ENCODE measurements at regions not wholly inside any gene's neighbourhood (a gene's known extent, or its start where the extent isn't known, plus 50 kb on each side); places are given as distances from the start of the nearest gene placed in this dataset.

DNA sequence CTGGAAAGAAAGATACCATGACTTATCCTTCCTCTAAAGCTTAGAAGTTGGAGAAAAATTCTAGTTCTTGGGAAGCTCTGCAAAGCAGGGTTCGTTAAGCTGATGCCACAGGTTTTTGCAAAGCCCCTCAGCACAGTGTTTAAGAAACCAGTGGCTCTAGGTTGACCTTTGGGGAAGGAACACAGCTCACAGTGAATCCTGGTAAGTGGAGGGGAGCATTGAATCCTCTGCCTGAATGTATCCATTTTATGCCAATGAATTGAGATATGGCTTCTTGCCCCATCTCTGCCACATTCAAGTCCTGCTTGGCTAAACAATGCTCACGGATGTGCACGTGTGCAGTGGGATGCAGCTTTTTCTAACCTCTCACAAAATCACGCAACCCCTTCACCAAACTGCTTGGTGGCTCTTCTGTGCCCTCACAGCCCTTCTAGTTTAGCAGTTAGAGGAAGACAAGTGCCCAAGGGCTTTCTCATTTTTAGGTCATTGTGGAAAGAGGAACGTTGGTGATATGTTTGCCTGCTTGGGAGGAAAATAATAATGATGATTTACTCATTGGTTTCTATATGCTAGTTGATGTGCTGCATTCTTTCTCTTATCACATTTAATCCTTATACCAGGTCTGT lies 111.3 kb downstream of the DAD1 start:
- TF ChIP-seq POLR2A (IDR thresholded peaks at IDR 0.05; ENCODE audit: borderline replicate concordance, extremely low read depth, insufficient read depth, insufficient read length) (no peak), YY1 (IDR thresholded peaks at IDR 0.05; ENCODE audit: extremely low read depth, insufficient replicate concordance, low read depth, low read length) (no peak), CEBPB (IDR thresholded peaks at IDR 0.05; ENCODE audit: low read depth) (no peak), CBX3 (IDR thresholded peaks at IDR 0.05; ENCODE audit: low read depth) (no peak), RAD21 (IDR thresholded peaks at IDR 0.05; ENCODE audit: low read depth) (no peak), POLR2AphosphoS5 (IDR thresholded peaks at IDR 0.05; ENCODE audit: low read depth, low read length) (no peak)
- TF ChIP-seq, protein P1, sequence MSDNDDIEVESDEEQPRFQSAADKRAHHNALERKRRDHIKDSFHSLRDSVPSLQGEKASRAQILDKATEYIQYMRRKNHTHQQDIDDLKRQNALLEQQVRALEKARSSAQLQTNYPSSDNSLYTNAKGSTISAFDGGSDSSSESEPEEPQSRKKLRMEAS (IDR thresholded peaks at IDR 0.05), result no peak
- TF ChIP-seq, protein P2, sequence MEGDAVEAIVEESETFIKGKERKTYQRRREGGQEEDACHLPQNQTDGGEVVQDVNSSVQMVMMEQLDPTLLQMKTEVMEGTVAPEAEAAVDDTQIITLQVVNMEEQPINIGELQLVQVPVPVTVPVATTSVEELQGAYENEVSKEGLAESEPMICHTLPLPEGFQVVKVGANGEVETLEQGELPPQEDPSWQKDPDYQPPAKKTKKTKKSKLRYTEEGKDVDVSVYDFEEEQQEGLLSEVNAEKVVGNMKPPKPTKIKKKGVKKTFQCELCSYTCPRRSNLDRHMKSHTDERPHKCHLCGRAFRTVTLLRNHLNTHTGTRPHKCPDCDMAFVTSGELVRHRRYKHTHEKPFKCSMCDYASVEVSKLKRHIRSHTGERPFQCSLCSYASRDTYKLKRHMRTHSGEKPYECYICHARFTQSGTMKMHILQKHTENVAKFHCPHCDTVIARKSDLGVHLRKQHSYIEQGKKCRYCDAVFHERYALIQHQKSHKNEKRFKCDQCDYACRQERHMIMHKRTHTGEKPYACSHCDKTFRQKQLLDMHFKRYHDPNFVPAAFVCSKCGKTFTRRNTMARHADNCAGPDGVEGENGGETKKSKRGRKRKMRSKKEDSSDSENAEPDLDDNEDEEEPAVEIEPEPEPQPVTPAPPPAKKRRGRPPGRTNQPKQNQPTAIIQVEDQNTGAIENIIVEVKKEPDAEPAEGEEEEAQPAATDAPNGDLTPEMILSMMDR (IDR thresholded peaks at IDR 0.05 in 2 of 3, conservative IDR thresholded peaks at IDR 0.05 in 1 of 3; ENCODE audit: borderline replicate concordance in 1 of 3, insufficient read depth in 1 of 3, low read depth in 2 of 3, low read length in 2 of 3), result no peak
